ENCODE measurements at regions not wholly inside any gene's neighbourhood (a gene's known extent, or its start where the extent isn't known, plus 50 kb on each side); places are given as distances from the start of the nearest gene placed in this dataset.
"Not testable (repeated sequence)": the region's sequence is repeated elsewhere in the genome, so short reads cannot be mapped to it uniquely, and the experiment has no call there.

DNA sequence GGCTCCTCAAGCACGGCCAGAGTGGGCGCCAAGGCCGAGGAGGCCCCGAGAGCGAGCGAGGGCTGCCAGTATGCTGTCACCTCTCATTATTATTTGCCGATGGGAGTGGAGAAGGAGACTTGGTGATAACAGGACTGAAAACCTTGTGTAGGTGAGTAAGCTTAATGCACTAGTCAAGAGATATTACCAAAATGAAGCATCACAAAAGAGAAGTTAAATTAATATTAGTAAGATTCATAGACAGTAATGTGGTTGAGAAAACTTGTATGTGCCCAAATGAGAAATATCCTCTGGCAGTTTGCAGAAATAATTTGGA, 204.5 kb upstream of the SLITRK1 start:
- no peaks in the 10 kb centered on the region for H3K79me2 ChIP-seq (ENCODE audit: insufficient read depth)
- no peak overlapping the region for H3K9ac ChIP-seq
- no peaks in the 10 kb centered on the region for H3K36me3 ChIP-seq (ENCODE audit: low read depth)
- 43 to 60% methylated on average over 7 of the region's 7 CpGs for WGBS, 2 experiments (ENCODE audit: low coverage in 1 of 2, low lambda C conversion rate in 2 of 2, missing lambda C conversion rate in 2 of 2)
- no peak for DNase-seq
- TF ChIP-seq EZH2phosphoT487 (IDR thresholded peaks at IDR 0.05; ENCODE audit: insufficient read depth, low read depth) (no peak), EZH2 (IDR thresholded peaks at IDR 0.05; ENCODE audit: insufficient read depth, poor library complexity, severe bottlenecking) (no peak)
- H3K27ac ChIP-seq = no peak overlapping the region
- H3K27me3 ChIP-seq (replicated peaks; ENCODE audit: insufficient read depth) = no peaks in the 10 kb centered on the region
- no peaks in the 10 kb centered on the region for H3K9me2 ChIP-seq (ENCODE audit: insufficient read depth)
- H3K4me2 ChIP-seq (ENCODE audit: unreplicated experiment) = no peak overlapping the region
- H3F3A ChIP-seq (ENCODE audit: insufficient read depth) = no peaks in the 10 kb centered on the region
- no peak overlapping the region for H3K4me3 ChIP-seq
- H3K9me3 ChIP-seq (ENCODE audit: low read depth) = no peaks in the 10 kb centered on the region
- no peaks in the 10 kb centered on the region for H3K4me1 ChIP-seq (ENCODE audit: insufficient read depth)
- in situ Hi-C loops (cut with MboI) = no loop called here
- H2AFZ ChIP-seq = no peak overlapping the region
- H4K20me1 ChIP-seq (ENCODE audit: insufficient read depth) = no peaks in the 10 kb centered on the region

DNA sequence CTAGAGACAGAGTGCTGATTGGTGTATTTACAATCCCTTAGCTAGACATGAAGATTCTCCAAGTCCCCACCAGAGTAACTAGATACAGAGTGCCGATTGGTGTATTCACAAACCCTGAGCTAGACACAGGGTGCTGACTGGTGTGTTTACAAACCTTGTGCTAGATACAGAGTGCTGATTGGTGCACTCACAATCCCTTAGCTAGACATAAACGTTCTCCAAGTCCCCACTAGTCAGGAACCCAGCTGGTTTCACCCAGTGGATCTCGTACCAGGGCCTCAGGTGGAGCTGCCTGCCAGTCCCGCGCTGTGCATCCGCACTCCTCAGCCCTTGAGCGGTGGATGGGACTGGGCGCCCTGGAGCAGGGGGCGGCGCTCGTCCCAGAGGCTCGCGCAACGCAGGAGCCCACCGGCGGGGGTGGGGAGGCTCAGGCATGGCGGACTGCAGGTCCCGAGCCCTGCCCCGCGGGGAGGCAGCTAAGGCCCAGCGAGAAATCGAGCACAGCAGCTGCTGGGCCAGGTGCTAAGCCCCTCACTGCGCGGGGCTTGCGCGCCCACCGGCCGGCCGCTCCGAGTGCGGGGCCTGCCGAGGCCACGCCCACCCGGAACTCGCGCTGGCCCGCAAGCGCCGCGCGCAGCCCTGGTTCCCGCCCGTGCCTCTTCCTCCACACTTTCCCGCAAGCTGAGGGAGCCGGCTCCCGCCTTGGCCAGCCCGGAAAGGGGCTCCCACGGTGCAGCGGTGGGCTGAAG, 204.0 kb upstream of the SLITRK1 start:
- H3K4me1 ChIP-seq (ENCODE audit: insufficient read depth); H3K4me2 ChIP-seq (ENCODE audit: unreplicated experiment); H3K27me3 ChIP-seq (replicated peaks; ENCODE audit: insufficient read depth); H3K27ac ChIP-seq; H3K9ac ChIP-seq; H3K9me3 ChIP-seq (ENCODE audit: low read depth); in situ Hi-C loops (cut with MboI); H3K79me2 ChIP-seq (ENCODE audit: insufficient read depth); H3K36me3 ChIP-seq (ENCODE audit: low read depth); H2AFZ ChIP-seq; H3F3A ChIP-seq (ENCODE audit: insufficient read depth); H3K4me3 ChIP-seq; DNase-seq; H4K20me1 ChIP-seq (ENCODE audit: insufficient read depth); H3K9me2 ChIP-seq (ENCODE audit: insufficient read depth): not testable (repeated sequence)
- WGBS, 2 experiments (ENCODE audit: low coverage in 1 of 2, low lambda C conversion rate in 2 of 2, missing lambda C conversion rate in 2 of 2) = 72 to 81% methylated on average over 19 to 44 of the region's 49 CpGs

DNA sequence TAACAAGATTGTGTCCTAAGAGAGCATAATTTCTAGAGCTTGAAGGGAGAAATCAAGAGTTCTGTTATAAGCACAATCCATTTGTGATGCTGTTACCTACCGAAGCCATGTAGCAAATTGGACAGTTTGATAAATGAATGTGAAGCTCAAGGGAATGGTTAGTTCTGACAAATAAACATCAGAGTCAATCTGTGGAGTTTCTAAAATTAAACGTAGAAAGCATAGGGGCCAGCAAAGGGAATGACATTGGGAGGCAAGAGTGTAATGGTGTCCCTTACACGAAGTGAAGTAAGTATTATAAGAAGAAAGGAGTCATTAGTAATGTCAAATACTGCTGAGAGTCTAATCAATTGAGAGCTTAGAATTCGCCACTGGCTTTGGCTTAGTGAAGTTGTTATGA, 200.2 kb upstream of the SLITRK1 start:
- H3K79me2 ChIP-seq (ENCODE audit: insufficient read depth) = no peaks in the 10 kb centered on the region
- no peaks in the 10 kb centered on the region for H3F3A ChIP-seq (ENCODE audit: insufficient read depth)
- H2AFZ ChIP-seq = no peak overlapping the region
- TF ChIP-seq EZH2 (IDR thresholded peaks at IDR 0.05; ENCODE audit: insufficient read depth, poor library complexity, severe bottlenecking) = no peak
- TF ChIP-seq EZH2phosphoT487 (IDR thresholded peaks at IDR 0.05; ENCODE audit: insufficient read depth, low read depth) = no peak
- 13 to 23% methylated on average over 4 of the region's 4 CpGs for WGBS, 2 experiments (ENCODE audit: low coverage in 1 of 2, low lambda C conversion rate in 2 of 2, missing lambda C conversion rate in 2 of 2)
- H4K20me1 ChIP-seq (ENCODE audit: insufficient read depth) = no peaks in the 10 kb centered on the region
- no peak overlapping the region for H3K27ac ChIP-seq
- H3K9me2 ChIP-seq (ENCODE audit: insufficient read depth) = no peaks in the 10 kb centered on the region
- H3K4me1 ChIP-seq (ENCODE audit: insufficient read depth) = no peaks in the 10 kb centered on the region
- H3K9ac ChIP-seq = no peak overlapping the region
- no peaks in the 10 kb centered on the region for H3K36me3 ChIP-seq (ENCODE audit: low read depth)
- H3K9me3 ChIP-seq (ENCODE audit: low read depth) = no peaks in the 10 kb centered on the region
- H3K27me3 ChIP-seq (replicated peaks; ENCODE audit: insufficient read depth) = no peaks in the 10 kb centered on the region
- in situ Hi-C loops (cut with MboI) = no loop called here
- no peak for DNase-seq
- H3K4me3 ChIP-seq = no peak overlapping the region
- H3K4me2 ChIP-seq (ENCODE audit: unreplicated experiment) = no peak overlapping the region

DNA sequence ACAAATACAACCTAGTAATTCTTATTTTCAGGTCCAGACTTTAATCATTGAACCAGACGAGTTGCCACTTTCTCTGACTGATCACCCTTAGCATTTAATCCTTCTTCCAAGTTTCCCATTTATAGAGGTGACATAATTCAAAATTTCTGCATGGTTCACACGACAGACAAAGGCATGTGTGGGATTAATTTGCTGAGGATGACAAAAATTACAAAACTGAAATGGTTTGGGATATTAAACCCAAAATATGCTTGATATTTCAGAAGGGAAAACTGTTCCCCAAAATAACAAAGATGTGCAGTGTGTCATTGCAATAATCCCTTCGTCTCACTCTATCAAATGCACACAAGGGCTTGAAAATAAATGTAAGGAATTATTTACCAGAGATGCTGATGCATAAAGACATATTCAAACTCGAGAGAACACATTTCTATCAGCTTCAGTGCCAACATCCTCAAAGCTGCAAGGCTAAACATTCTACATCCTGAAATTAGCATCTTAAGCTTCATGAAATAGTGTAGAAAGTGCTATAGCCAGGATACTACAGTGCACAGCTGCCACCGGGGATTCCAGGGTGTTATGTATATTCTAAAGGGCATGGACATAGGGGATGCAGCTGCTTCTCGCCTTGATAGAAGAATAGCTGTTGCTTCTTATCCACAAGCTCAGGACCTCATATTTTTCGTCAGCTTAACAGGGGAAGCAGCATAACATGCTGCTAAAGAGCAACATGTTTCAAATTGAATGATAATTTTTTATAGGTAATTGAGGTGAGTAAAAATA, 198.7 kb upstream of the SLITRK1 start:
- Histone ChIP-seq H3K27me3 (replicated peaks; ENCODE audit: insufficient read depth) (no peaks in the 10 kb centered on the region), H3K79me2 (ENCODE audit: insufficient read depth) (no peaks in the 10 kb centered on the region), H4K20me1 (ENCODE audit: insufficient read depth) (no peaks in the 10 kb centered on the region), H3K4me1 (ENCODE audit: insufficient read depth) (no peaks in the 10 kb centered on the region), H3F3A (ENCODE audit: insufficient read depth) (no peaks in the 10 kb centered on the region), H3K4me3 (no peak overlapping the region), H3K9me2 (ENCODE audit: insufficient read depth) (no peaks in the 10 kb centered on the region), H3K36me3 (ENCODE audit: low read depth) (no peaks in the 10 kb centered on the region), H3K27ac (no peak overlapping the region), H3K9me3 (ENCODE audit: low read depth) (no peaks in the 10 kb centered on the region), H2AFZ (no peak overlapping the region), H3K4me2 (ENCODE audit: unreplicated experiment) (no peak overlapping the region), H3K9ac (no peak overlapping the region)
- DNase-seq = no peak
- WGBS, 2 experiments (ENCODE audit: low coverage in 1 of 2, low lambda C conversion rate in 2 of 2, missing lambda C conversion rate in 2 of 2) = 3 to 9% methylated on average over 7 of the region's 7 CpGs
- no peak for TF ChIP-seq EZH2phosphoT487 (IDR thresholded peaks at IDR 0.05; ENCODE audit: insufficient read depth, low read depth)
- no peak for TF ChIP-seq EZH2 (IDR thresholded peaks at IDR 0.05; ENCODE audit: insufficient read depth, poor library complexity, severe bottlenecking)
- in situ Hi-C loops (cut with MboI) = no loop called here
